ENCODE measurements at regions not wholly inside any gene's neighbourhood (a gene's known extent, or its start where the extent isn't known, plus 50 kb on each side); places are given as distances from the start of the nearest gene placed in this dataset.

- TF ChIP-seq CTCF (IDR thresholded peaks at IDR 0.05 in 2 of 3, conservative IDR thresholded peaks at IDR 0.05 in 1 of 3; ENCODE audit: borderline replicate concordance in 1 of 3, insufficient read depth in 1 of 3, low read depth in 2 of 3, low read length in 2 of 3) (no peak), POLR2A (IDR thresholded peaks at IDR 0.05; ENCODE audit: borderline replicate concordance, extremely low read depth, insufficient read depth, insufficient read length) (no peak), POLR2AphosphoS5 (IDR thresholded peaks at IDR 0.05; ENCODE audit: low read depth, low read length) (no peak), REST (IDR thresholded peaks at IDR 0.05; ENCODE audit: low read depth) (no peak), YY1 (IDR thresholded peaks at IDR 0.05; ENCODE audit: extremely low read depth, insufficient replicate concordance, low read depth, low read length) (no peak)
Observed at GRCh38 chr3:94671078-94671477, 608.2 kb downstream of the NSUN3 start.
